Upper lobe of right lung (tissue), 1 donor: ENCODE measurements at regions not wholly inside any gene's neighbourhood (a gene's known extent, or its start where the extent isn't known, plus 50 kb on each side); places are given as distances from the start of the nearest gene placed in this dataset.

Experiments used
- ATAC-seq: fragments of 200-7000 bp; cut with Tn5 transposase; one replicate; pipeline ENCODE4 v1.9.1; 2020; ENCODE audit warnings: mild to moderate bottlenecking, moderate library complexity
- DNase-seq: peaks from one replicate; pipeline ENCODE4 v3.0.0-alpha.2; 2020
- H3K27ac ChIP-seq: fragments of 200-600 bp; one replicate; pipeline ENCODE4 v1.8.0; 2022
- H3K27me3 ChIP-seq: fragments of 200-600 bp; one replicate; pipeline ENCODE4 v1.8.0; 2022; ENCODE audit warnings: mild to moderate bottlenecking
- H3K36me3 ChIP-seq: fragments of 200-600 bp; one replicate; pipeline ENCODE4 v1.8.0; 2022
- H3K4me1 ChIP-seq: fragments of 200-600 bp; one replicate; pipeline ENCODE4 v1.8.0; 2022
- H3K4me3 ChIP-seq: fragments of 200-600 bp; one replicate; pipeline ENCODE4 v1.8.0; 2022; ENCODE audit warnings: mild to moderate bottlenecking
- H3K9me3 ChIP-seq: fragments of 200-600 bp; one replicate; pipeline ENCODE4 v1.8.0; 2022
- intact Hi-C: fragments of 100-400 bp; cut with DNase I; formaldehyde crosslinking; loops from one replicate; pipeline ENCODE4 v1.11.0; 2022
- TF ChIP-seq, protein P1 (sequence below): fragments of 200-600 bp; IDR thresholded peaks from one replicate; pipeline ENCODE4 v1.8.0; 2022; ENCODE audit warnings: antibody characterized with exemption
- donor health status: DM: no; HTN: yes; CAD: no; lungs with severe emphysema.

DNA sequence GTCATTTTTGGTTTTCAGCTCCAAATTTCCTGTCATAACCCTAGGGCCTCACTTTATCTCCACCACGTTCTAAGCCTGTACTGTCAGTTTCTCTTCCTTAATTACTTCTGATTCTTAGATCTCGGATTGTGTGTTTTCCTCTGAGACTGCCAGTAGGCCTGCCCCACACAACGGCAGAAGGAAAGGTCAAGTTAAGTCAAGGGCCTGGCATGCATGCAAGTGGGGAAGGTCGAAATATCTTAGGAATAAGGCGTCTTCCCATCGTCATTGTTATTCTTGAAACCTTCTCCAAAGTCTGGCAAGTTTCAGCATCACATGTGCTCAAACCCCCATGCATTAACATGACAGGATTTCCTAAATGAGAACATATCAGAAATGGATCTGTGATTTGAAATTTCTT lies 203.5 kb upstream of the TSHZ2 start:
- TF ChIP-seq, protein P1, sequence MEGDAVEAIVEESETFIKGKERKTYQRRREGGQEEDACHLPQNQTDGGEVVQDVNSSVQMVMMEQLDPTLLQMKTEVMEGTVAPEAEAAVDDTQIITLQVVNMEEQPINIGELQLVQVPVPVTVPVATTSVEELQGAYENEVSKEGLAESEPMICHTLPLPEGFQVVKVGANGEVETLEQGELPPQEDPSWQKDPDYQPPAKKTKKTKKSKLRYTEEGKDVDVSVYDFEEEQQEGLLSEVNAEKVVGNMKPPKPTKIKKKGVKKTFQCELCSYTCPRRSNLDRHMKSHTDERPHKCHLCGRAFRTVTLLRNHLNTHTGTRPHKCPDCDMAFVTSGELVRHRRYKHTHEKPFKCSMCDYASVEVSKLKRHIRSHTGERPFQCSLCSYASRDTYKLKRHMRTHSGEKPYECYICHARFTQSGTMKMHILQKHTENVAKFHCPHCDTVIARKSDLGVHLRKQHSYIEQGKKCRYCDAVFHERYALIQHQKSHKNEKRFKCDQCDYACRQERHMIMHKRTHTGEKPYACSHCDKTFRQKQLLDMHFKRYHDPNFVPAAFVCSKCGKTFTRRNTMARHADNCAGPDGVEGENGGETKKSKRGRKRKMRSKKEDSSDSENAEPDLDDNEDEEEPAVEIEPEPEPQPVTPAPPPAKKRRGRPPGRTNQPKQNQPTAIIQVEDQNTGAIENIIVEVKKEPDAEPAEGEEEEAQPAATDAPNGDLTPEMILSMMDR: no peak
- ATAC-seq: no peak
- intact Hi-C loops: no loop called here

DNA sequence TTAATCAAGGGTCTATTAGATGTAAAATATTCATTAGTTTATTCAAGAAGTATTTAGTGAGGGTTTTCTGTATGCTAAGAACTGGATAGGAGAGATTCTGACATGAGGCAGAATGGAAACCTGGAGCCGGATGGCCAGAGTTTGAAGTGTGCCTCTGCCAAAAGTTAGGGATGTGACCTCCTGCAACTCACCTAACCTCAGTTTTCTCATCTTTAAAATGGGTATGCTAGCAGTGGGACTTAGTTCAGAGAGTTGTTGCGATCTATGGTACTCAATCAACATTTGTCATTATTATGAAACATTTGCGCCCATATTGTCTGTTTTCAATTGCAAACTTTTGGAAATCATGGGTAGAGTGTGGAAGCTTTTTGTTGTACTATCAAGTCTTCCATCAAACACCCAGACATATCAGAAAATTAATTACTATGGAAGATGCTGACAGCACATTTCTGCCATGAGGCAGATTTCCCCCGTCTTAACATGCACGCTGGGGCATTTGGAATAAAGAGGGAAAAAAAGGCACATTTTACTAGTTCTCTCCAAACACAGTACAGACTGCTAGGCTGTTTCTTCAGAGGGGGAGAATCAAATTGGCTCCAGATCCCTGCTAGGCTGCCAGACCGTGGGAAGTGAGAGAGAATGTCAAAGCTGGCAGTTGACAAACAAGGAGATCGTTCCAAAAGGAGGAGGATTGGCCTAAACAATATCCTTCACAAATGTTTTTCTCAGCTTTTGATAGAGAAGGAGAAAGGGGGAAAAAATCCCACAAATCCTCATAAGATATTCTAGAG lies 205.3 kb upstream of the TSHZ2 start:
- peaks cover 6% of the 10 kb centered on the region for H3K4me1 ChIP-seq
- no peak overlapping the region for H3K4me3 ChIP-seq
- H3K36me3 ChIP-seq: no peaks in the 10 kb centered on the region
- ATAC-seq (no peak), DNase-seq (no peak)
- TF ChIP-seq, protein P1: no peak
- no peaks in the 10 kb centered on the region for H3K27me3 ChIP-seq
- H3K27ac ChIP-seq: no peak overlapping the region
- intact Hi-C loops: no loop called here
- H3K9me3 ChIP-seq: no peaks in the 10 kb centered on the region

More for the DNA sequence above, 203.5 kb upstream of the TSHZ2 start:
- H3K36me3 ChIP-seq: no peaks in the 10 kb centered on the region
- H3K4me3 ChIP-seq: no peak overlapping the region
- H3K27me3 ChIP-seq: no peaks in the 10 kb centered on the region
- H3K4me1 ChIP-seq: peaks cover 6% of the 10 kb centered on the region
- H3K27ac ChIP-seq: no peak overlapping the region
- H3K9me3 ChIP-seq: no peaks in the 10 kb centered on the region
- no peak for DNase-seq

GRCh38 chr20:52763321-52763853 lies 208.8 kb upstream of the TSHZ2 start:
- ATAC-seq (no peak), DNase-seq (no peak)
- no peaks in the 10 kb centered on the region for H3K36me3 ChIP-seq
- H3K4me1 ChIP-seq: peaks cover 6% of the 10 kb centered on the region
- no peak overlapping the region for H3K27ac ChIP-seq
- TF ChIP-seq, protein P1: no peak
- no peaks in the 10 kb centered on the region for H3K27me3 ChIP-seq
- intact Hi-C loops: no loop called here
- H3K4me3 ChIP-seq: no peak overlapping the region
- H3K9me3 ChIP-seq: no peaks in the 10 kb centered on the region

DNA sequence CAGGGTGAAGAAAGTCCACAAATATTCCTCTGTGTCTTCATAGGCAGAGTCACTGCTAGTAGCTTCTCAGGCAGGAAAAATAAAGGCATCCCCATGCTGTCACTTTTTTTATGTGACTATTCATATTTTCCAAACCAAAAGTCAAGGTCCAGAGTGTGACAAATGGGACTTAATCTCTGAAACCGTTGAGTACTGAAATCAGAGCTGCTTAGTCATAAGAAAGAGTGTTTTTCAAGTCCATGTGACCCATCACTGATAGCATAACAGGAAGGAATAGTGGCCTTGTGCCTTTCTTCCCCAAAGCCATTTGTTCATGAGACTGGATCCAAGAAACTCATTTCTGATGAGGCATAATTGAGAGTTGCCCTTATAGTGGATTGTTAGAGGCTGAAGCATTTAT lies 210.3 kb upstream of the TSHZ2 start:
- no peaks in the 10 kb centered on the region for H3K9me3 ChIP-seq
- H3K27ac ChIP-seq: no peak overlapping the region
- no peak for ATAC-seq
- no peaks in the 10 kb centered on the region for H3K27me3 ChIP-seq
- no peak overlapping the region for H3K4me3 ChIP-seq
- TF ChIP-seq, protein P1: no peak
- no peaks in the 10 kb centered on the region for H3K36me3 ChIP-seq
- DNase-seq: no peak
- intact Hi-C loops: no loop called here
- no peaks in the 10 kb centered on the region for H3K4me1 ChIP-seq

DNA sequence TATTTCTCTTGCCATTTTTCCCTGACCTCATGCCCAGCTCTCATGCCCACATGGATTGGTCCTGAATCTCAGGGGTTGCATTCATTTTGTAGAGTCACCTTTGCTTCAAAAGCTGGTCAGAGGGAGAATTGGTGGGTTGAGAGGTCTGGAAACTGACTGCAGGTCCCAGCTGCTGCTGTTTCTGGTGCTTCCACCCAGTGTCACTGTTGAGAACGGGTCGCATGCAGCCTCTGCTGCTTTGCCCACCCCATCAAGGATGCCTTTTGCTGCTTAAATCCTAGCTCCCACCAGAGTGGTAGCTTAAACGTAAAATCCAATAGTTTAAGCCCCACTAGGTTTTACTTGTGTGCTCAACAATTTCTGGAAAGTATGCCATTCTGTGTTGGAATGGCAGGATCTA lies 211.4 kb upstream of the TSHZ2 start:
- H3K4me1 ChIP-seq: no peaks in the 10 kb centered on the region
- no peaks in the 10 kb centered on the region for H3K27me3 ChIP-seq
- intact Hi-C loops: no loop called here

More for the DNA sequence above, 211.4 kb upstream of the TSHZ2 start:
- TF ChIP-seq, protein P1: no peak
- DNase-seq (no peak), ATAC-seq (no peak)
- no peaks in the 10 kb centered on the region for H3K36me3 ChIP-seq
- no peak overlapping the region for H3K4me3 ChIP-seq
- H3K9me3 ChIP-seq: no peaks in the 10 kb centered on the region
- no peak overlapping the region for H3K27ac ChIP-seq
